AG09309 (cell line): ENCODE measurements at regions not wholly inside any gene's neighbourhood (a gene's known extent, or its start where the extent isn't known, plus 50 kb on each side); places are given as distances from the start of the nearest gene placed in this dataset.

Source experiments
- DNase-seq: peaks from one replicate; pipeline ENCODE4 v3.0.0-alpha.2; 2010; ENCODE audit warnings: low read depth
- H3K4me3 ChIP-seq: 2 replicates; pipeline ENCODE4 v1.5.1; 2011; ENCODE audit warnings: mild to moderate bottlenecking, low read depth, low read length, moderate library complexity; ENCODE audit not compliant: control insufficient read depth
- TF ChIP-seq, protein P1 (sequence below): IDR thresholded peaks from 2 replicates; pipeline ENCODE4 v1.5.1; 2011; ENCODE audit warnings: mild to moderate bottlenecking, low read depth, low read length, inconsistent platforms; ENCODE audit not compliant: insufficient read depth, control insufficient read depth; ENCODE audit errors: missing control alignments

DNA sequence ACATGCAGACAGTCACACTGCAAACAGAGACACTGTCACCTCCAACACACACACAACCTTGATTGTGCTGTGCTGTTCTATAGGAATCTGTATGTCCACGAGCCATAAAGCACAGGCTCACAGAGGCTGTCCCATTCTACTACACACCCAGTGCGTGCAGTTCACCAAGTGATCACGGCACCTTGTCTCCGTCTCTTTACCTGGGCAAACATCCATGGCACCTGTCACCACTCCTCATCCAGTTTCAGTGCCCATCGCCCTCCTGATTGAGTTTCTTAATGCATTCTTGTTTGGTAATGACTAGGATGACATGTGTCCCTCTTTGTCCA lies 65.8 kb upstream of the STMND1 start:
- DNase-seq: no peak
- TF ChIP-seq, protein P1, sequence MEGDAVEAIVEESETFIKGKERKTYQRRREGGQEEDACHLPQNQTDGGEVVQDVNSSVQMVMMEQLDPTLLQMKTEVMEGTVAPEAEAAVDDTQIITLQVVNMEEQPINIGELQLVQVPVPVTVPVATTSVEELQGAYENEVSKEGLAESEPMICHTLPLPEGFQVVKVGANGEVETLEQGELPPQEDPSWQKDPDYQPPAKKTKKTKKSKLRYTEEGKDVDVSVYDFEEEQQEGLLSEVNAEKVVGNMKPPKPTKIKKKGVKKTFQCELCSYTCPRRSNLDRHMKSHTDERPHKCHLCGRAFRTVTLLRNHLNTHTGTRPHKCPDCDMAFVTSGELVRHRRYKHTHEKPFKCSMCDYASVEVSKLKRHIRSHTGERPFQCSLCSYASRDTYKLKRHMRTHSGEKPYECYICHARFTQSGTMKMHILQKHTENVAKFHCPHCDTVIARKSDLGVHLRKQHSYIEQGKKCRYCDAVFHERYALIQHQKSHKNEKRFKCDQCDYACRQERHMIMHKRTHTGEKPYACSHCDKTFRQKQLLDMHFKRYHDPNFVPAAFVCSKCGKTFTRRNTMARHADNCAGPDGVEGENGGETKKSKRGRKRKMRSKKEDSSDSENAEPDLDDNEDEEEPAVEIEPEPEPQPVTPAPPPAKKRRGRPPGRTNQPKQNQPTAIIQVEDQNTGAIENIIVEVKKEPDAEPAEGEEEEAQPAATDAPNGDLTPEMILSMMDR: no peak
- H3K4me3 ChIP-seq: no peak overlapping the region

DNA sequence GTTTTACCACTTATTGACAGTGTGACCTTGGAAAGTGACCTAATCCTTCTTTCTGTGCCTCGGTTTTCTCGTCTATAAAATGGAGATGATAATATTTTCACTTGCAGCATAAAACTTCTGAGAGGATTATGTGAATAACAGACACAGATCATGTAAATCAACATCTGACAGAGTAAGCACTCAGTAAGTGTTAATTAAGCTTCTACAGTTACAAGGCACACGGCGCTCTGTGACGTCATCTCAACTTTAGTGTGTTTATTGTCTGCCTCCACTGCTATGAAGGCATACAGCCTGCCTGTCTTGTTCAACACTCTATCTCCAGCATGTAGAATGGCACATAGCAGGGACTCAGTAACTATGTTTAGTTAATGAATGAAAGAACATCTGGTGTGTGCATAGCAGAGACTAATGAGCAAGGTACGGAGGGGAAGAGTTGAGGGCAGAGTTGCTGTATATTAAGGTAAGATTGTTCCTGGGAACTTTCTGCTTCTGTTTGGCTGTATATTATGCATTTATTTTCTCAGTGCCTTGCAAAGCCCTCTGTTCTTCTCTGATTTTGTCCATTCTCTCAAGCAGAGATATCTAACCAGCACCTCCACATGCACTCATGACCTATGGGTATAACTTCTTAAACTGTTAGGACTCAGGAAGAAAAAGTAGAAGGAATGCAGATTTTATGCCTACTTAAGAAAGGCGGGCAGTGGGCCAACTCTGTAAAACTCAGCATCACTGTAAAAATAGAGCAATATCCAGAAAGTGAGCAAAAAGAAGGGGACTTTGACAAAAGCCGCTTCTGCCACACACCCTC lies 66.4 kb upstream of the STMND1 start:
- TF ChIP-seq, protein P1: no peak
- no peak for DNase-seq
- H3K4me3 ChIP-seq: no peak overlapping the region

DNA sequence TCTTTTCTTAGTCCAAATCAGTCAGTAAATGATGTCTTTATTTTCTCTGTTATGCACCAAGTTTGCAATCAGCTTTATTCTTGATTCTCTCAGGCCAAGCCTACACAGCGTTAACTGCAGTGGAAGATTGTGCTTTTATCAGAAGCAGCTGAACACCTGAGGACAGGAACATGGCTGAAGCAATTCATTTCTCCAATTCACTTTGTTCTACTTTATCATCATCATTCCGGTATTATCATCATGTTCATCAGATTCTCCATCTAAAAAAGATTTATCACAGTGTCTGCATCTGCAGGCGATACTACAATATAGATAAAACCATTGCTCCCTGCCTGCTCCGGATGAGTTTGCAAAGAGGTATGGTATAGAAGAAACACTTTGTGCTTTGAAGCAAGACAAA lies 68.1 kb upstream of the STMND1 start:
- H3K4me3 ChIP-seq: no peak overlapping the region
- TF ChIP-seq, protein P1: no peak
- DNase-seq: no peak

DNA sequence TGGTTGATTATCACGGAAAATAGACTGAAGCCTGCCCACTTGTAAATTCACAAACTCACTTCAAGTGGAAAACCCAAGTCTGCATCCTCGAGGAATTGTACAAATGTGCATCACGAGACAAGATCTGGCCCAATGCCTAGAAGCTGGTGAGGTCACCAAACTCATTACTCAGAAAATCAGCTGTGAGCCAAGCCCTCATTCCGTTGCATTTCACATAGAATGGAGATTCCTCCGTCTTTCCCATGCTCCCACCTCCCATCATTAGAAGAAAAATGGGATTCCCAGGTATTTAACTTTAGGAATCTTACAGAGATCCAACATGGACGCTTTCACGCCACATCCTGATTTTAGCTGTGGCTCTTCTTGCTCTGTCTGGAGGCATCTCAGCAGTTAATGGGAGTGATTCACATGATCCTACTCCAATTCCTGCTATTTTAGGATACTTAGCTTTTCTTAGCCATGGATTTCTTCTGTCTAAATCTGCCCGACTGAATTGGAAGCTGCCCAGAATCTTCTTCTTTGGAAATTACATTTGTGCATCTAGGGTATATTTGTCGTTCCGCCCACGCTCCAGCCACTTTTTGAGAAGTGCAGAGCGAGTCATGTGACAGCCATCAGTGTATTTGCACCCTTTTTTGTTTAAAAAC lies 68.7 kb upstream of the STMND1 start:
- TF ChIP-seq, protein P1: no peak
- DNase-seq: peak; percentile 71
- peak overlapping the region; percentile 17 for H3K4me3 ChIP-seq

DNA sequence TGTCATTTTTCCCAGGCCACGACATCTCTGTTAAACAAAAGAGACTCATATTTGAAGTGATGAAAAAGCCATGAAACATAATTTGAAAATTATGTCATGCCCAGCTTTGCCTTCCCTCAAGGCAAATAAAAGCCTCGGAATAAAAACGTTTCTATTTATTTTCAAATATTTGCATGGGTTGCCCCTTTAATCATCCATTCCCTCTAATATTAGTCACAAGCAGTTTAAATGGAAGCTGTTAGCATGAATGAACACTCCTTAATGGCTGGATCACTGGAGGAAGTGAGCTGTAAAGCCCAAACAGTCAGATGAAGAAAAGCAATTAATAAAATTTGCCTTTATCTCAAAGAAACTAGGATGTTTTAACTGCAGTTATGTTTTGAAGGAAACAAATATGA lies 69.3 kb upstream of the STMND1 start:
- TF ChIP-seq, protein P1: no peak
- no peak overlapping the region for H3K4me3 ChIP-seq
- no peak for DNase-seq

DNA sequence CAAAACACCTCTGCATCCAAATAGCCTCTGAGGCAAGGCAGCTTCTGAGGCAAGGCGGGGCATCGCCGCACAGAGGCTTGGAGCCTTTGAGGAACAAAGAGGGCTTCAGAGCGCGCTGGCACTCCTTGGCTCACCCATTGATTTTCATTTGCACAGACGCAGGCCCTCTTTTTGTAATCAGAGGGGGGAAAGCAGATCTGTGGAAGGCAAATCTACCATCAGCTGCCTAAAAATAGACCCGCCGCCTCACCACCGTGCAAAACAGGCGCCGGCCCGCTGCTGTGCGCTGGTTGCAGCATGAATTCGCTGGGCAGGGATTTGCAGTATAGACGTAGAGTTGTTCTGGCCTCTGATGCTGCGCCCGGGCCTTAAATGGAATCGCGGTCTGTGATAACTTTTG lies 69.9 kb upstream of the STMND1 start:
- TF ChIP-seq, protein P1: no peak
- no peak for DNase-seq
- H3K4me3 ChIP-seq: no peak overlapping the region
